Uterus (tissue), 2 donors: ENCODE measurements at regions not wholly inside any gene's neighbourhood (a gene's known extent, or its start where the extent isn't known, plus 50 kb on each side); places are given as distances from the start of the nearest gene placed in this dataset.

Experiments
- POLR2A ChIP-seq, 2 donors: fragments of 450-650 bp; IDR thresholded peaks; one replicate each; pipeline ENCODE4 v1.6.1; 2016; ENCODE audit warnings: antibody characterized with exemption in 2 of 2, mild to moderate bottlenecking in 1 of 2, moderate library complexity in 1 of 2
- TF ChIP-seq, protein P1 (sequence below), 4 experiments: fragments of 200-600 bp in 2 of 4; fragments of 450-650 bp in 2 of 4; sonication (generic) in 2 of 4; IDR thresholded peaks; one replicate each; pipeline ENCODE4 v1.5.1; 2016 to 2019; ENCODE audit warnings: antibody characterized with exemption in 4 of 4, mild to moderate bottlenecking in 2 of 4, moderate library complexity in 1 of 4

DNA sequence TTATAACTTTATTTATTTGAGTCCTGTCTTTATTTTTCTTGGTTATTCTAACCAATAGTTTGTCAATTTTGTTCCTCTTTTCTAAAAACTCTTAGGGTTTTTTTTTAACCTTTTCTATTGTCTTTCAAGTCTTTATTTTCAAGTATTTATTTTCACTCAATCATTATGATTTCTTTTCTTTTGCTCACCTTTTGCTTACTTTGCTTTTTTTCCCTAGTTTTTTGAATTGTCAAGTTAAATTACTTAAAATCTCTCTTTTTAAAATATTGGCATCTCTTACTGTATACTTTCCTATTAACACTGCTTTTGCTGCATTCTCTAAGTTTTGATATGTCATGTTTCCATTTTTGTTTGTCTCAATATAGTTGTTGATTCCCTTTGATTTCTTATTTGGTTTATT is 396.8 kb upstream of the CCDC179 start:
- TF ChIP-seq, protein P1, sequence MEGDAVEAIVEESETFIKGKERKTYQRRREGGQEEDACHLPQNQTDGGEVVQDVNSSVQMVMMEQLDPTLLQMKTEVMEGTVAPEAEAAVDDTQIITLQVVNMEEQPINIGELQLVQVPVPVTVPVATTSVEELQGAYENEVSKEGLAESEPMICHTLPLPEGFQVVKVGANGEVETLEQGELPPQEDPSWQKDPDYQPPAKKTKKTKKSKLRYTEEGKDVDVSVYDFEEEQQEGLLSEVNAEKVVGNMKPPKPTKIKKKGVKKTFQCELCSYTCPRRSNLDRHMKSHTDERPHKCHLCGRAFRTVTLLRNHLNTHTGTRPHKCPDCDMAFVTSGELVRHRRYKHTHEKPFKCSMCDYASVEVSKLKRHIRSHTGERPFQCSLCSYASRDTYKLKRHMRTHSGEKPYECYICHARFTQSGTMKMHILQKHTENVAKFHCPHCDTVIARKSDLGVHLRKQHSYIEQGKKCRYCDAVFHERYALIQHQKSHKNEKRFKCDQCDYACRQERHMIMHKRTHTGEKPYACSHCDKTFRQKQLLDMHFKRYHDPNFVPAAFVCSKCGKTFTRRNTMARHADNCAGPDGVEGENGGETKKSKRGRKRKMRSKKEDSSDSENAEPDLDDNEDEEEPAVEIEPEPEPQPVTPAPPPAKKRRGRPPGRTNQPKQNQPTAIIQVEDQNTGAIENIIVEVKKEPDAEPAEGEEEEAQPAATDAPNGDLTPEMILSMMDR (IDR thresholded peaks at IDR 0.05) = no peak
- TF ChIP-seq POLR2A (IDR thresholded peaks at IDR 0.05) = no peak
